ENCODE measurements at regions not wholly inside any gene's neighbourhood (a gene's known extent, or its start where the extent isn't known, plus 50 kb on each side); places are given as distances from the start of the nearest gene placed in this dataset.

DNA sequence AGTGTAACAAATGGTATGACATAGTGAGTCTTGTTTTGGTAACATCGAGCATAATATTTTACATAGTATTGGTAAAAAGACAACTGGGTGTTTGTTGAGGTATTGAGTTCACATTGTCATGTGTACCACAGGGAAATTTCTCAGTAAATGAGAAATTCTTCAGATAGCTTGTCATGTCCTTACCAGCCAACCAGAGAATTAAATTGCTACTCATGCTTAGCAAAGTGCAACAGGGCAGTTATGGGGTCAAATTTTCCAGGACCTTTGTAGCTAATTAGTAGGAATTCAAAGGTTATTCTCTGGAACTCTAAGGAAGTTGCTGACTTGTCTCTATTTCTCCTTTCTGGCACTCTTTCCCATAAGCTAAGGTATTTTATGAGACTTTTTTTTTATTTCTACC, 595.7 kb downstream of the EFNA5 start:
- Histone ChIP-seq H4K20me1 (ENCODE audit: control insufficient read depth, insufficient read depth, insufficient read length) (no peaks in the 10 kb centered on the region), H3K4me2 (ENCODE audit: insufficient read depth, insufficient read length, low read length) (no peak overlapping the region), H2BK120ac (ENCODE audit: low read depth, low read length, poor library complexity, severe bottlenecking) (no peak overlapping the region), H2BK20ac (ENCODE audit: low read depth, low read length, poor library complexity, severe bottlenecking) (no peak overlapping the region), H3K23ac (ENCODE audit: insufficient read length, low read depth, low read length) (no peak overlapping the region), H2AK5ac (ENCODE audit: insufficient read length, low read length) (no peak overlapping the region), H3K14ac (ENCODE audit: insufficient read depth, low read length) (no peak overlapping the region), H4K91ac (ENCODE audit: insufficient read length, low read depth, low read length) (no peak overlapping the region), H2BK5ac (ENCODE audit: insufficient read length, low read length) (no peak overlapping the region), H3K9ac (ENCODE audit: extremely low read depth, insufficient read length, low read length) (no peak overlapping the region), H3K79me2 (ENCODE audit: insufficient read depth, low read length) (no peaks in the 10 kb centered on the region), H2BK12ac (ENCODE audit: insufficient read length, low read depth, low read length) (no peak overlapping the region), H3K9me3 (ENCODE audit: control insufficient read depth, low read depth, low read length) (no peaks in the 10 kb centered on the region), H3T11ph (ENCODE audit: low read length) (no peak overlapping the region), H3K4me1 (ENCODE audit: insufficient read depth, low read length) (no peaks in the 10 kb centered on the region), H3K27me3 (ENCODE audit: insufficient read depth, low read length) (no peaks in the 10 kb centered on the region), H3K23me2 (ENCODE audit: insufficient read length, low read depth, low read length, poor library complexity, severe bottlenecking) (no peaks in the 10 kb centered on the region), H4K5ac (ENCODE audit: insufficient read length, low read depth, low read length) (no peak overlapping the region), H4K8ac (replicated peaks; ENCODE audit: insufficient read length, low read depth, low read length) (no peak overlapping the region), H3K27ac (ENCODE audit: insufficient read length, low read depth, low read length) (no peak overlapping the region), H3K4ac (ENCODE audit: low read depth, low read length) (no peak overlapping the region), H2BK15ac (ENCODE audit: low read depth, low read length) (no peak overlapping the region), H2AFZ (ENCODE audit: low read length) (no peak overlapping the region), H3K56ac (ENCODE audit: insufficient read length, low read depth, low read length) (no peak overlapping the region), H3K18ac (ENCODE audit: insufficient read length, low read depth, low read length) (no peak overlapping the region), H3K79me1 (ENCODE audit: insufficient read depth, low read depth, low read length, poor library complexity, severe bottlenecking) (no peaks in the 10 kb centered on the region)
- H3K9me3 Mint-ChIP-seq, result peaks cover 8 to 14% of the 10 kb centered on the region in 2 experiments
- H3K27ac Mint-ChIP-seq, result no peak overlapping the region
- TF ChIP-seq, protein P1, sequence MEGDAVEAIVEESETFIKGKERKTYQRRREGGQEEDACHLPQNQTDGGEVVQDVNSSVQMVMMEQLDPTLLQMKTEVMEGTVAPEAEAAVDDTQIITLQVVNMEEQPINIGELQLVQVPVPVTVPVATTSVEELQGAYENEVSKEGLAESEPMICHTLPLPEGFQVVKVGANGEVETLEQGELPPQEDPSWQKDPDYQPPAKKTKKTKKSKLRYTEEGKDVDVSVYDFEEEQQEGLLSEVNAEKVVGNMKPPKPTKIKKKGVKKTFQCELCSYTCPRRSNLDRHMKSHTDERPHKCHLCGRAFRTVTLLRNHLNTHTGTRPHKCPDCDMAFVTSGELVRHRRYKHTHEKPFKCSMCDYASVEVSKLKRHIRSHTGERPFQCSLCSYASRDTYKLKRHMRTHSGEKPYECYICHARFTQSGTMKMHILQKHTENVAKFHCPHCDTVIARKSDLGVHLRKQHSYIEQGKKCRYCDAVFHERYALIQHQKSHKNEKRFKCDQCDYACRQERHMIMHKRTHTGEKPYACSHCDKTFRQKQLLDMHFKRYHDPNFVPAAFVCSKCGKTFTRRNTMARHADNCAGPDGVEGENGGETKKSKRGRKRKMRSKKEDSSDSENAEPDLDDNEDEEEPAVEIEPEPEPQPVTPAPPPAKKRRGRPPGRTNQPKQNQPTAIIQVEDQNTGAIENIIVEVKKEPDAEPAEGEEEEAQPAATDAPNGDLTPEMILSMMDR (conservative IDR thresholded peaks at IDR 0.05), result no peak
- no peak overlapping the region for H3K4me3 Mint-ChIP-seq
- no peak for DNase-seq
- peaks cover 5 to 20% (median 10%) of the 10 kb centered on the region in 3 experiments for H3K36me3 Mint-ChIP-seq (ENCODE audit: insufficient read depth in 1 of 3, low read depth in 3 of 3)
- no peaks in the 10 kb centered on the region for H3K27me3 Mint-ChIP-seq (ENCODE audit: low read depth)
- H3K4me1 Mint-ChIP-seq, result peaks cover 3% of the 10 kb centered on the region in 2 experiments
- whole genome bisulfite sequencing (ENCODE audit: extremely low coverage, insufficient read length, low lambda C conversion rate), result no CpG with 5 or more reads among the region's 1 CpG
